Fibroblast of lung (primary cell): ENCODE measurements at regions not wholly inside any gene's neighbourhood (a gene's known extent, or its start where the extent isn't known, plus 50 kb on each side); places are given as distances from the start of the nearest gene placed in this dataset.

Source experiments
- DNase-seq, 2 donors: peaks; one replicate each; pipeline versions ENCODE4 v3.0.0 to v3.0.0-alpha.2; 2010; ENCODE audit warnings: low read depth in 2 of 2
- H2AFZ ChIP-seq: 2 replicates; pipeline ENCODE4 v1.5.1; 2012; ENCODE audit warnings: low read length, control low read depth, inconsistent platforms
- H3K27ac ChIP-seq: 2 replicates; pipeline ENCODE4 v1.5.1; 2011; ENCODE audit warnings: low read length, control low read depth; ENCODE audit not compliant: insufficient read depth
- H3K27me3 ChIP-seq: 2 replicates; pipeline ENCODE4 v1.5.1; 2011; ENCODE audit warnings: mild to moderate bottlenecking, low read length; ENCODE audit not compliant: control insufficient read depth, insufficient read depth
- H3K36me3 ChIP-seq: 2 replicates; pipeline ENCODE4 v1.5.1; 2011; ENCODE audit warnings: low read length; ENCODE audit not compliant: control insufficient read depth, insufficient read depth
- H3K4me1 ChIP-seq: 2 replicates; pipeline ENCODE4 v1.5.1; 2011; ENCODE audit warnings: low read length; ENCODE audit not compliant: control insufficient read depth, insufficient read depth; ENCODE audit errors: extremely low read depth
- H3K4me2 ChIP-seq: 2 replicates; pipeline ENCODE4 v1.5.1; 2011; ENCODE audit warnings: low read length, control low read depth; ENCODE audit not compliant: insufficient read depth; ENCODE audit errors: extremely low read depth
- H3K4me3 ChIP-seq, 4 experiments: fragments of 200-600 bp in 1 of 4; sonication (generic) in 1 of 4; replicated peaks in 1 of 4; 2 replicates each; pipeline ENCODE4 v1.5.1; 2011 to 2016; ENCODE audit warnings: low read length in 4 of 4, low read depth in 3 of 4, mild to moderate bottlenecking in 3 of 4, control low read depth in 2 of 4, inconsistent platforms in 1 of 4, mixed read lengths in 1 of 4; ENCODE audit not compliant: insufficient read depth in 1 of 4; ENCODE audit errors: control extremely low read depth in 1 of 4
- H3K79me2 ChIP-seq: 2 replicates; pipeline ENCODE4 v1.5.1; 2012; ENCODE audit warnings: mild to moderate bottlenecking, low read length, inconsistent platforms; ENCODE audit not compliant: control insufficient read depth, insufficient read depth
- H3K9ac ChIP-seq: 2 replicates; pipeline ENCODE4 v1.5.1; 2011; ENCODE audit warnings: mild to moderate bottlenecking, low read length, control low read depth; ENCODE audit not compliant: insufficient read depth
- H3K9me3 ChIP-seq: 2 replicates; pipeline ENCODE4 v1.5.1; 2012; ENCODE audit warnings: low read depth, low read length; ENCODE audit not compliant: control insufficient read depth, insufficient read depth
- H4K20me1 ChIP-seq: 2 replicates; pipeline ENCODE4 v1.5.1; 2011; ENCODE audit warnings: low read length; ENCODE audit not compliant: control insufficient read depth, insufficient read depth; ENCODE audit errors: extremely low read depth
- EZH2 ChIP-seq: IDR thresholded peaks from 2 replicates; pipeline ENCODE4 v1.5.1; 2012; ENCODE audit warnings: low read length, control low read depth, mild to moderate bottlenecking; ENCODE audit errors: missing control alignments
- TF ChIP-seq, protein P1 (sequence below), 2 donors: IDR thresholded peaks in 1 of 2; conservative IDR thresholded peaks in 1 of 2; 1 replicate in 1 of 2; 2 replicates in 1 of 2; pipeline ENCODE4 v1.5.1; 2011 to 2012; ENCODE audit warnings: low read length in 2 of 2, control low read depth in 1 of 2, inconsistent platforms in 1 of 2, low read depth in 1 of 2, mild to moderate bottlenecking in 1 of 2

DNA sequence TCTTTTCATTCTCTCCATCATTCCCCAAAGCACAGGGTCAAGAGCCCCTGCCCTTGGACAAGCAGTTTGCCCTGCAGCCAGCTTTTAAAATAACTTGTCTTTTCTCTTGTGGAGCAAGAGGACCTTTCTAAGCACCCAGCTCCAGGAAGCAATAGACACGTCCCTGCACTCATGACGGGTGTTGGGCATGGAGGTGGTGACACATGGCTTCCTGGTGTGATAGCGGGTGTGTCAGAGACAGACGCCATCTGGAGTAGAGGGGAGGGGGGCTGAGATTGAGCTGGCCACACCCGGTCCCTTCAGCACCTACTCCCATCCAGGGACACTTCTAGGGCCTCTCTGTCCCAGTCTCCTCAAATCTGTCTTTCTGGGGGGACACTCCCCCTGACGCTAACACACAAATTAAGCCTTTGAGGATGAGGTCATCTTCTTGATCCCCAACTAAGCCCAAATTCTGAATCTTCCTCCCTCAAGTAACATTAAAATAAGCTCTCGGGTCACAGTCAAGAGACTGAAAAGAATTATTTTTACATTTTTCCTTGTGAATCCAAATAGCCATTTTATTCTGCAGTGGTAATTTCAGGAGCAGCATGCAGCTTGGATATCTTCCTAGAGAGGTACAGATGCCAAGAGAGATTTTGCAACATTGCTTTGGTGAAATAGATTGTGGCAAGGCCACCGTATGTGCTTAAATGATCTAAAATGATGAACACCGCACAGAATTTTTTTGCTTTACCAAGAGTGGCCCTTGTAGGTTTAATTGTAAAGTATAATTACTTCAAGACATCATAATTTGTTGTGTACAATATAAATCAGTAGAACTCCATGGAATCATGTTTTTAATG is 216.6 kb upstream of the IRX3 start:
- Histone ChIP-seq H4K20me1 (no peaks in the 10 kb centered on the region), H3K79me2 (no peaks in the 10 kb centered on the region), H3K9me3 (no peaks in the 10 kb centered on the region), H3K27me3 (no peaks in the 10 kb centered on the region), H3K36me3 (no peaks in the 10 kb centered on the region), H3K9ac (no peak overlapping the region), H3K27ac (no peak overlapping the region), H2AFZ (no peak overlapping the region), H3K4me2 (no peak overlapping the region), H3K4me1 (no peaks in the 10 kb centered on the region), H3K4me3 (no peak overlapping the region)
- DNase-seq, result peak; percentile 4 to 58
- TF ChIP-seq EZH2, result no peak
- TF ChIP-seq, protein P1, sequence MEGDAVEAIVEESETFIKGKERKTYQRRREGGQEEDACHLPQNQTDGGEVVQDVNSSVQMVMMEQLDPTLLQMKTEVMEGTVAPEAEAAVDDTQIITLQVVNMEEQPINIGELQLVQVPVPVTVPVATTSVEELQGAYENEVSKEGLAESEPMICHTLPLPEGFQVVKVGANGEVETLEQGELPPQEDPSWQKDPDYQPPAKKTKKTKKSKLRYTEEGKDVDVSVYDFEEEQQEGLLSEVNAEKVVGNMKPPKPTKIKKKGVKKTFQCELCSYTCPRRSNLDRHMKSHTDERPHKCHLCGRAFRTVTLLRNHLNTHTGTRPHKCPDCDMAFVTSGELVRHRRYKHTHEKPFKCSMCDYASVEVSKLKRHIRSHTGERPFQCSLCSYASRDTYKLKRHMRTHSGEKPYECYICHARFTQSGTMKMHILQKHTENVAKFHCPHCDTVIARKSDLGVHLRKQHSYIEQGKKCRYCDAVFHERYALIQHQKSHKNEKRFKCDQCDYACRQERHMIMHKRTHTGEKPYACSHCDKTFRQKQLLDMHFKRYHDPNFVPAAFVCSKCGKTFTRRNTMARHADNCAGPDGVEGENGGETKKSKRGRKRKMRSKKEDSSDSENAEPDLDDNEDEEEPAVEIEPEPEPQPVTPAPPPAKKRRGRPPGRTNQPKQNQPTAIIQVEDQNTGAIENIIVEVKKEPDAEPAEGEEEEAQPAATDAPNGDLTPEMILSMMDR (conservative IDR thresholded peaks at IDR 0.05 in 1 of 2, IDR thresholded peaks at IDR 0.05 in 1 of 2; ENCODE audit: low read depth in 1 of 2, low read length in 2 of 2), result no peak

DNA sequence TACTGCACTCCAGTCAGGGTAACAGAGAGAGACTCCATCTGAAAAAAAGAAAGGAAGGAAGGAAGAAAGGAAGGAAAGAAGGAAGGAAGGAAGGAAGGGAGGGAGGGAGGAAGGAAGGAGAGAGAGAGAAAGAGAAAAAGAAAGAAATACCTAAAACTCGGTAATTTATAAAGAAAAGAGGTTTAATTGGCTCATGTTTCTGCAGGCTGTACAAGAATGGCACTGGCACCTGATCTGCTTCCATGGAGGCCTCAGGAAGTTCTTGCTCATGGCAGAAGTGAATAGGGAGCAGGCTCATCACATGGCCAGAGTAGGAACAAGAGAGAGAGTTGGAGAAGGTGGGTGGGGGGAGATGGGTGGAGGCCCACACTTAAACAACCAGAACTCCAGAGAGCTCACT is 215.2 kb upstream of the IRX3 start:
- Histone ChIP-seq H3K79me2 (no peaks in the 10 kb centered on the region), H3K27ac (no peak overlapping the region), H3K4me2 (no peak overlapping the region), H3K4me3 (no peak overlapping the region), H3K9ac (no peak overlapping the region), H3K27me3 (no peaks in the 10 kb centered on the region), H4K20me1 (no peaks in the 10 kb centered on the region), H2AFZ (no peak overlapping the region), H3K9me3 (no peaks in the 10 kb centered on the region), H3K4me1 (no peaks in the 10 kb centered on the region), H3K36me3 (no peaks in the 10 kb centered on the region)
- TF ChIP-seq, protein P1 (conservative IDR thresholded peaks at IDR 0.05 in 1 of 2, IDR thresholded peaks at IDR 0.05 in 1 of 2; ENCODE audit: low read depth in 1 of 2, low read length in 2 of 2), result no peak
- no peak for TF ChIP-seq EZH2
- DNase-seq, result no peak

DNA sequence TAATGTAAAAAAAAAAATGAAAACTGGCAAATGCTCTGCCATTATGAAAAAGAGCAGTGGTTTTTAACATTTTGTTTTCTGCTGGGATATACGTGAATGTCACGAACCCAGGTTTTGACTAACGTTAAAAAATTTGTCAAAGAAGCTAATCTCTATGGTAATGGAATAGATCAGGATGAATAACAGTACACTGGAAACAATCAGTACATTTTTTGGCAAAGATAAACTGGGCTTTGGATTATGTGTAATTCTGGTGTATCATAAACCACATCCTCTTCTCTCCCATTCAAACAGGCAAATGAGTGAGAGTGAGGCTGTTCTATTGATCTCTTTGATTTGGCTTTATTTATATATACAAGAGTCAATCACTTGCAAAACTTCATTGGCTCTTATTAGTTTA is 207.0 kb upstream of the IRX3 start:
- Histone ChIP-seq H3K4me1 (no peaks in the 10 kb centered on the region), H4K20me1 (no peaks in the 10 kb centered on the region), H3K79me2 (no peaks in the 10 kb centered on the region), H3K4me2 (no peak overlapping the region), H3K4me3 (no peak overlapping the region), H3K36me3 (no peaks in the 10 kb centered on the region), H2AFZ (no peak overlapping the region), H3K27ac (no peak overlapping the region), H3K27me3 (no peaks in the 10 kb centered on the region), H3K9ac (no peak overlapping the region), H3K9me3 (no peaks in the 10 kb centered on the region)
- TF ChIP-seq EZH2, result no peak
- TF ChIP-seq, protein P1 (conservative IDR thresholded peaks at IDR 0.05 in 1 of 2, IDR thresholded peaks at IDR 0.05 in 1 of 2; ENCODE audit: low read depth in 1 of 2, low read length in 2 of 2), result no peak
- DNase-seq, result peak in 1 of 2 donors; percentile 36
